Natural killer cell treated with Interleukin-12 subunit alpha and Interleukin-12 subunit beta and Interleukin-15 and Interleukin-18, amount 100 ng/mL, for 72 hours (primary cell): ENCODE measurements at regions not wholly inside any gene's neighbourhood (a gene's known extent, or its start where the extent isn't known, plus 50 kb on each side); places are given as distances from the start of the nearest gene placed in this dataset.
A peak's percentile ranks its signal among the peaks of the same experiment; 100 is the strongest.

Experiments
- ATAC-seq, 2 donors: fragments of 150-1000 bp; cut with Tn5 transposase in 1 of 2; sonication (Bioruptor Pico), chemical (Tn5 transposase) in 1 of 2; 2 replicates each; pipeline ENCODE4 v1.10.0; 2021
- DNase-seq: peaks from one replicate; pipeline ENCODE4 v3.0.0; 2022; ENCODE audit warnings: low spot score
- H3K27ac Mint-ChIP-seq, 2 donors: 1 replicate in 1 of 2; 2 replicates in 1 of 2; pipeline ENCODE4 v1.8.0; 2022; ENCODE audit warnings: mixed read lengths in 2 of 2, mild to moderate bottlenecking in 1 of 2, moderate library complexity in 1 of 2
- H3K27me3 Mint-ChIP-seq, 2 donors: 1 replicate in 1 of 2; 2 replicates in 1 of 2; pipeline ENCODE4 v1.8.0; 2022; ENCODE audit warnings: mixed read lengths in 2 of 2
- H3K36me3 Mint-ChIP-seq: one replicate; pipeline ENCODE4 v1.8.0; 2022; ENCODE audit warnings: mixed read lengths
- H3K4me1 Mint-ChIP-seq, 2 donors: 1 replicate in 1 of 2; 2 replicates in 1 of 2; pipeline ENCODE4 v1.8.0; 2022; ENCODE audit warnings: low read depth in 2 of 2, mixed read lengths in 2 of 2, mild to moderate bottlenecking in 1 of 2
- H3K4me3 Mint-ChIP-seq: one replicate; pipeline ENCODE4 v1.8.0; 2022; ENCODE audit warnings: mixed read lengths
- H3K9me3 Mint-ChIP-seq: 2 replicates; pipeline ENCODE4 v1.8.0; 2022; ENCODE audit warnings: mixed read lengths

DNA sequence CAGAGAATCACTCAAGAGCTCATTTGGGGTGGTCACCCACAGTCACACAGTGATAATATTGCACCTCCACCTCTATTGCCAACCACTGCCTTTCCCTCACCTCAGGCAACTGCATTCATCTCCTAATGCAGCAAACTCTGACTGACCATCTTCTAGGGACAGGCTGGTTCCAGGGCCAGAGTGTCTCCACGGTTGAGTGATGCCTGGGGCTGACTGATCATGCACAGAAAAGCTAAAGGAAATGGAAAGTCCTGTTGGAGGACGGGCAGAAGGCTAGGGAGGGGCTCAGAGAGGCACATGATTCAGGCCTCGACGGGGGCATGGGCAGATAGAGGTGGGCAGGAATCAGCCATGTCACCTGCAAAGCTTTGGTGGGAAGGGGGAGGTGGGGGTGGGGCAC, 127.1 kb upstream of the TNS3 start:
- Mint-ChIP-seq H3K36me3 (no peaks in the 10 kb centered on the region), H3K4me1 (no peaks in the 10 kb centered on the region), H3K27ac (no peak overlapping the region), H3K9me3 (no peaks in the 10 kb centered on the region), H3K4me3 (no peak overlapping the region), H3K27me3 (peaks cover 0 to 6% of the 10 kb centered on the region in 2 donors)
- ATAC-seq = peak; percentile 17 to 24
- no peak for DNase-seq

DNA sequence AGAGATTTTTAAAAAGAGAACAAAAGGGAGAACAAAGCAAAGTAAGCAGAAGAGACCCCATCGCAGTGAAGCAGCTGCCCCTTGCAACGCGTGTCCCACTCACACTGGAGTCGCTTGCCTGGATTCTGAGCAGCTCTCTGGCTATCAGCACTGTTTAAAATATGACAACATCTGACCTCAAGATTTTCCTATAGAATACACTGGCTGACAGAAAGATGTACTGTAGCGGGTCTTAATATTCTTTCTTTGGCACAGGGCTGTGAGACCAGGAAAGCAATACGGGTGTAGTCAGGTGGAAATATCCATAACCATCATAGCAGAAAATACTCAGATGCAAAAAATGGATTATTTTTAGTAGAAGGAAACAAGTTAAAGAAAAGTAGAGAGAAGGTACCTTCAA, 125.7 kb upstream of the TNS3 start:
- Mint-ChIP-seq H3K36me3 (no peaks in the 10 kb centered on the region), H3K9me3 (no peaks in the 10 kb centered on the region), H3K4me3 (no peak overlapping the region), H3K4me1 (no peaks in the 10 kb centered on the region), H3K27ac (no peak overlapping the region), H3K27me3 (peaks cover 2 to 6% of the 10 kb centered on the region in 2 donors)
- ATAC-seq (no peak), DNase-seq (no peak)

DNA sequence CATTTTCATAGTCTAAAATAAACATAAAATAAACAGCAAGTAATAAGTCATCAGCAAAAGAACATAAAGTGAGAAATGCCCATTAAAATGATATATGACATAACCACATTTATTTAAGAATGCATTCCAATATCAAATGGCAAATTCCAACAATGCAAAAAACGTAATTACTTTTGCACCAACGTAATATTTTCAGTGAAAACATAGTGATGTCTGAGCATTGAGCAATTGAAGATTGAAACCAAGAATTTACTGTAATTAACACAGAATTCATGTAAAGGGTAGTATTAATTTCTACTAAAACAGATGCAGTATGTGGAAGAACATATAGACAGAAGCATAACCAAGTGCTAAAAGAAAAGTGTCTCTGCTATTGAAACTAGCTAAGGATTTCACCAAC, 123.0 kb upstream of the TNS3 start:
- Mint-ChIP-seq H3K4me3 (no peak overlapping the region), H3K27ac (no peak overlapping the region), H3K36me3 (no peaks in the 10 kb centered on the region), H3K9me3 (no peaks in the 10 kb centered on the region), H3K4me1 (no peaks in the 10 kb centered on the region), H3K27me3 (peaks cover 2 to 6% of the 10 kb centered on the region in 2 donors)
- no peak for DNase-seq
- ATAC-seq = no peak

DNA sequence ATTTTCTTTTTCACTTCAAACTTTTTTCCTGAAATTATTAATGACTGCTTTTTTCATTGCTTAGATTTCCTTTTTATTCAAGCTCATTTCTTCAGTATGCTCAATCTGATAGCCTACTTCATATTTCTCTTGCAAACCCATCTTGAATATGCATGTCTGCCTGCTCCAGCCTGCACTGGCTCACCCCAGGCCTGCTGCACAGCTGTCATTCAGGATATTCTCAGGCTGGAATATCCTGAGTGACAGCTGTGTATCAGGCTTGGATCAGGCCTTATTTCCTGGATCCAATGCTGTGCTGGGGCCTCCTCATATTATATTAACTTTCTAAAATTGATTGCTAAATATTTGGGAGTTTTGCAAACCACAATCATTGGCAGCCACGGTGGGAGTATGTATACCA, 120.2 kb upstream of the TNS3 start:
- Mint-ChIP-seq H3K9me3 (no peaks in the 10 kb centered on the region), H3K4me3 (no peak overlapping the region), H3K27me3 (peaks cover 2 to 6% of the 10 kb centered on the region in 2 donors), H3K27ac (no peak overlapping the region), H3K36me3 (no peaks in the 10 kb centered on the region), H3K4me1 (no peaks in the 10 kb centered on the region)
- no peak for ATAC-seq
- no peak for DNase-seq

DNA sequence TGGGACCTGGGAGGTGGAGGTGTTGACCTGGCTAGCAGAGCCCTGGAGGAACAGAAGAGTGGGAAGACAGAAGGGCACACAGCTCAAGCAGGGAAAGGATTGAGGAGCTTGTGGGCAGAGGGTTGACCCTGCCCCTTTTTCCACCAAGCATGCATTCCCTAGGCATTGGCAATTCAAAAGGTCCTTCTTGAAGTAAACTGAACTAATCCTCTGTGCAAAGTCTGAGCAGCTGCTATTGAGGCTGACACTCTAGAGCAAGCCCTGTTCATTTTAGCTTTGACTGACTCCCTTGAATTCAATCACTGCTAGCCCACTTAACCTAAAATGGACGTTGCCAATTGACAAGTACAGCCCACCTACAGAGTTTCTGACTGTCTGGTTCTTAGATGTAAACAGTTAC, 116.5 kb upstream of the TNS3 start:
- no peak for DNase-seq
- H3K27ac Mint-ChIP-seq = no peak overlapping the region
- H3K4me3 Mint-ChIP-seq = no peak overlapping the region
- H3K36me3 Mint-ChIP-seq = no peaks in the 10 kb centered on the region
- peaks cover 0 to 1% of the 10 kb centered on the region in 2 donors for H3K27me3 Mint-ChIP-seq
- H3K4me1 Mint-ChIP-seq = no peaks in the 10 kb centered on the region
- no peaks in the 10 kb centered on the region for H3K9me3 Mint-ChIP-seq
- no peak for ATAC-seq

DNA sequence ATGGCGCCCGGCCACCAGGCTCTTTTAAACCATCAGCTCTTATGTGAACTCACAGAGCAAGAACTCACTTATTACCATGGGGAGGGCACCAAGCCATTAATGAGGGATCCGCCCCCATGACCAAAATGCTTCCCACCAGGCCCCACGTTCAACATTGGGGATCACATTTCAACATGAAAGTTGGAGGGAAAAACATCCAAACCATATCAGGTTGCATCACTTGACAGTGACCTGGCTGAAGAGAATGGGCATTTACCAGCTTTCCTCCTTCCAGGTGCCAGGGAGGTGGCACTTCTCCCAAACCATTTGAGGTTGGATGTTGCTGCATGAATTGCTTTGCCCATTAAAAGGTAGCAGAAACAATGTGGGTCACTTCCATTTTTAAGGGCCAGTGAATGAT, 115.6 kb upstream of the TNS3 start:
- DNase-seq = no peak
- Mint-ChIP-seq H3K27ac (no peak overlapping the region), H3K36me3 (no peaks in the 10 kb centered on the region)

DNA sequence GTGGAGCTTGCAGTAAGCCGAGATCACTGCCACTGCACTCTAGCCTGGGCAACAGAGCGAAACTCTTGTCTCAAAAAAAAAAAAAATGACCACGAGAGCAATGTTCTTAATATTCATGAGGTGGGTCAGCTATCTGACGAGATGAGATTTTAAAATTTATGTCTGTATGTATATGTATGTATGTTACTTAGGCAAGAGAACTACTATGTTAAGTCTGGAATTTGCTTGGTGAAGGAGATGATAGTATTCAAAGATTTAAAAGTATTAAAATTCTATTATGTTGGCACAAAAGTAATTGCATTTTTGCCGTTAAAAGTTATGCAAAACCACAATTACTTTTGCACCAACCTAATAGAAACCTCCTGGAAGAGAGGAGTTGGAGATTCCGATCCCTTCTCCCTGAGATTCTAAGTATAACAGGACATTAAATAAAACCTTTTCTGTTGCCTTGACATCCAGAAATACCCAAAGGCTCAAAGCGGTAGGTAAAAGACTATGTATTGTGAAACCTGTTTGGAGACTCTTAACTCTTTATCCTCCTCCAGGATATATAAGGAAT, 114.3 kb upstream of the TNS3 start:
- Mint-ChIP-seq H3K9me3 (no peaks in the 10 kb centered on the region), H3K27me3 (peaks cover 0 to 6% of the 10 kb centered on the region in 2 donors), H3K4me1 (no peaks in the 10 kb centered on the region), H3K36me3 (no peaks in the 10 kb centered on the region), H3K27ac (no peak overlapping the region), H3K4me3 (no peak overlapping the region)
- ATAC-seq (no peak), DNase-seq (no peak)

More for the DNA sequence above, 115.6 kb upstream of the TNS3 start:
- H3K4me1 Mint-ChIP-seq = no peaks in the 10 kb centered on the region
- ATAC-seq = no peak
- no peak overlapping the region for H3K4me3 Mint-ChIP-seq
- no peaks in the 10 kb centered on the region for H3K9me3 Mint-ChIP-seq
- H3K27me3 Mint-ChIP-seq = peaks cover 0 to 6% of the 10 kb centered on the region in 2 donors

DNA sequence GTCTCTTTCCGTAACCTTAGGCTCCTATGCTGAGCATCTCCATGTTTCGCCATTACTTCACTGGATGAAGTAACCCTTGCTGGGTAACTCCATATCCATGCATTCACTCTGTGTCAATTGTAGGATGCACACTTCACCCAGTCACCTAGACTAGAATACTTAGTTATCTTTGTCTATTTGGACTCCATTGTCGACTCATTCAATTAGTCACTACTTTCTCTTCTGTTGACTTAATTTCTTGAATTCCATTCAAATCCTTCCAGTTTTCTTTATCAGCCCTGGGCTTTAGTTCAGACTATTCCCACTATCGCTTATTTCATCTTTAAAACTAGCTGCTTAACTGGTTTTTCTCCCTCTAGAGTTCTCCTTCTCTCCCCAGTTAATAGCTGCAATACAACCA, 111.3 kb upstream of the TNS3 start:
- Mint-ChIP-seq H3K36me3 (no peaks in the 10 kb centered on the region), H3K9me3 (no peaks in the 10 kb centered on the region), H3K4me3 (no peak overlapping the region), H3K4me1 (peaks cover 0 to 4% of the 10 kb centered on the region in 2 donors), H3K27ac (no peak overlapping the region), H3K27me3 (peaks cover 0 to 6% of the 10 kb centered on the region in 2 donors)
- no peak for DNase-seq
- ATAC-seq = no peak

DNA sequence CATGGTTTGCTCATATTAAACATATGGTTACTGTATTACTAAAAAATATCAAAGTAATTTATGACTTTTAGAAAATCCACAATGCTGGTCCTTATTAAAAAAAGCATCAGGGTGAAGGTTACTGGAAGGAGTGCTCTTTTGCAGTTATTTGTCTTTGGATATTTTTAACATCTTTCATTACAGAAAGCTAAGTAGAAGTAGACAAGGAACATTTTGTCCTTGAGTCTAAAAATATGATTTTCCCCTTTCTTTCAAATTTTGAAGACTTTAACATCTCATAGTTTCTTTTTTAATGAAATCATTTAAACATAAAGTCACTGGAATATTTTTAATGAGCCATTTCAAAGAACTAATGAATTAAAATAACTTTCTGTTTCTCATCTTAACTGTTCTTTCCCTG, 110.1 kb upstream of the TNS3 start:
- no peak for ATAC-seq
- H3K9me3 Mint-ChIP-seq = no peaks in the 10 kb centered on the region

DNA sequence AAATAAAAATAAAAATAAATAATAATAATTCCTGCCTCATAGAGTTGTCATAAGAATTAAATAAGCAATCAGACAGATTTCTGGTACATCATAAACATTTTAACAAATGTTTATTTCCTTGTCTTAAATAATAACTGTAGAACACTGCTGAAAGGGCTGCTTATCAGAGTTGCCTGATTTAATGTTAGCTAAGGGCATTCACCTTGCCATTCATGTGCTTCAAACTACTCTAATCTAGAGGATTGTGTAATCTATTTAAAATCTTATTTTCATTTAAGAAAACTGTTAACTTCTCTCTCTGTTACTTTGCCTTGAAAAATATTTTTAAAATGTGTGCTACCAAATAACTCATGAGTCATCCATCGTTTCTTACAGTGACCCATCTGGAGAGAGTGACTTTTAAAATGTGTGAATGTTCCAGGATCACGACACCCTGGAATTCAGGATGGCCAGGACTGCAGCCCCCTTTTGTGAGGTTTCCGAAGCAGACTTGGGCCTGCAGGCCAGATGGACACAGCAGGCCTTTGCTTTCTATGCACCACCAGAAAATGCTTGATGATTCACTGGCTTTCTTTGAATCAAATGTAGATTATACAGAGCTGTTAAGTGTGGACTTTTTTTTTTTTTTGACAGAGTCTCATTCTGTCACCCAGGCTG, 109.1 kb upstream of the TNS3 start:
- no peak for DNase-seq
- H3K36me3 Mint-ChIP-seq = no peaks in the 10 kb centered on the region
- H3K27me3 Mint-ChIP-seq = peaks cover 0 to 6% of the 10 kb centered on the region in 2 donors
- ATAC-seq = no peak
- peaks cover 0 to 4% of the 10 kb centered on the region in 2 donors for H3K4me1 Mint-ChIP-seq
- no peak overlapping the region for H3K4me3 Mint-ChIP-seq
- no peaks in the 10 kb centered on the region for H3K9me3 Mint-ChIP-seq
- H3K27ac Mint-ChIP-seq = no peak overlapping the region

More for the DNA sequence above, 110.1 kb upstream of the TNS3 start:
- Mint-ChIP-seq H3K27me3 (peaks cover 0 to 6% of the 10 kb centered on the region in 2 donors), H3K36me3 (no peaks in the 10 kb centered on the region), H3K4me3 (no peak overlapping the region), H3K27ac (no peak overlapping the region), H3K4me1 (peaks cover 0 to 4% of the 10 kb centered on the region in 2 donors)
- no peak for DNase-seq

DNA sequence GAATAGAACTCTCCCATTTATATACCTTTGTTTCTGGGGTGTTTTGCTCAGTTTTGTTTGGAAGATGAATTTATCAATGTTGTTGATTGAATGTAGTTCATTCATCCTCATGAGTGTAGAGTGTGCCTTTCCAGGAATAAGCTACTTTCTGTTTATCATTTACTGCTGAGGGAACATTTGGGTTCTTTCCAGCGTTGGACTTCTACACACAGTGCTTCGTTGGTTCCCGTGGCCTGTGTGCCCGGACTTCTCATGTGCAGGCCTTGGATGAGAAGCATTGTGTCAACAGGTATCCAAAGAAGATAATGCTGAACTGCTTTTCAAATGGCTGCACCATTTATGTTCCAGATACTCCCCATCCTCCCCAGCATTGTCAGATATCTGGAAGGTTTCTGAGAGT, 107.6 kb upstream of the TNS3 start:
- peaks cover 0 to 6% of the 10 kb centered on the region in 2 donors for H3K27me3 Mint-ChIP-seq
- no peak overlapping the region for H3K4me3 Mint-ChIP-seq
- ATAC-seq = no peak
- no peak for DNase-seq
- no peak overlapping the region for H3K27ac Mint-ChIP-seq
- H3K9me3 Mint-ChIP-seq = no peaks in the 10 kb centered on the region
- peaks cover 0 to 4% of the 10 kb centered on the region in 2 donors for H3K4me1 Mint-ChIP-seq
- no peaks in the 10 kb centered on the region for H3K36me3 Mint-ChIP-seq

DNA sequence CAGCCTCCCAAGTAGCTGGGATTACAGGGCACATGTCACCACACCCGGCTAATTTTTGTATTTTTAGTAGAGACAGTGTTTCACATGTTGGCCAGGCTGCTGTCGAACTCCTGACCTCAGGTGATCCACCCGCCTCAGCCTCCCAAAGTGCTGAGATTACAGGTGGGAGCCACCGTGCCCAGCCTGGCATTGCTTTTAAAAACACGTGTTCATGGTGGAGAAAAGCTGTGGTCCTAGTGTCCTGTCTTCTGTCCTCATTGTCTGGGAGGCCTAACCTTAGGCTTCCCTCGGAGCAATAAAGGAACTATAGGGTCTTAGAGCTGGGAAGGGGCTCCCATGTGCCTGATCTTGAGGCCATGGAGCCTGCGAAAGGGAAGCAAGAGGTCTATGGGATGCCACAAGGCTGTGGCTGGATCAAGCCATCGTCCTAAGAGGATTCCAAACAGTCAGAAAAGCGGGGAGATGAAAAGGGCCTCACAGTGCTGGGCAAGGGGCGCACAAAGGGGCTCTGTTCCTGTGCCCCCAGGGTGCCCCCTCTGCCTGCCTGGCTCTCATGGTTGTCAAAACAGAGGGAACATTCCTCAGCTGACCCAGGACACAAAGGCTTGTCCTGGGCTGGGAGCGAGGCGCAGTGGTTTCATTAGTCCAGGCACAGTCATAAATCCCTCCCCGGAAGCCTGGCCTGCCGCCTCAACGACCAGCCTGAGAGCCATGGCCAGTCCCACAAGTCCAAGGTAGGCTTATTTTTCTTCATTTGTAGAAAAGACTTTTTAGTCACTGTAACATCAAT, 106.6 kb upstream of the TNS3 start:
- Mint-ChIP-seq H3K4me1 (peaks cover 0 to 4% of the 10 kb centered on the region in 2 donors), H3K36me3 (no peaks in the 10 kb centered on the region), H3K4me3 (no peak overlapping the region), H3K27ac (no peak overlapping the region), H3K27me3 (peaks cover 0 to 6% of the 10 kb centered on the region in 2 donors), H3K9me3 (no peaks in the 10 kb centered on the region)
- no peak for ATAC-seq
- no peak for DNase-seq

DNA sequence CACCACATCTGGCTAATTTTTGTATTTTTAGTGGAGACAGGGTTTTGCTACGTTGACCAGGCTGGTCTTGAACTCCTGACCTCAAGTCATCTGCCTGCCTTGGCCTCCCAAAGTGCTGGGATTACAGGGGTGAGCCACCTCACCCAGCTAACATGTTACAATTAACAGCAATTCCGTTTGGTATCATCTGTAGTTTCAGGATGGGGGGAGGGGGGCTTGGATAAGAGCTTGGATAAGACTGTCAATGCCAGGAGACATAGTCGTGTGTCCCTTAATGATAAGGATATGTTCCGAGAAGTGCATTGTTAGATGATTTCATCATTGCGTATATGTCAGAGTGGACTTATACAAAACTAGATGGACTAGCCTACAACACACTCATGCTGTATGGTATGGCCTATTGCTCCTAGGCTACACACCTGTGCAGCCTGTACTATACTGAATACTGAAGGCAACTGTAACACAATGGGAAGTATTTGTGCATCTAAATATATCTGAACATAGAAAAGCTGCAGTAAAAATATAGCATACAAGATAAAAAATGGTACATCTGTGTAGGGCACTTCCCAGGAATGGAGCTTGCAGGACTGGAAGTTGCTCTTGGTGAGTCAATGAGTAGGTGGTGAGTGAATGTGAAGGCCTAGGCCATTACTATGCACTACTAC, 103.9 kb upstream of the TNS3 start:
- no peak overlapping the region for H3K4me3 Mint-ChIP-seq
- peaks cover 0 to 5% of the 10 kb centered on the region in 2 donors for H3K4me1 Mint-ChIP-seq
- DNase-seq (no peak), ATAC-seq (peak in 1 of 2 donors; percentile 32)
- H3K27ac Mint-ChIP-seq = no peak overlapping the region
- H3K27me3 Mint-ChIP-seq = no peaks in the 10 kb centered on the region
- no peaks in the 10 kb centered on the region for H3K9me3 Mint-ChIP-seq
- H3K36me3 Mint-ChIP-seq = no peaks in the 10 kb centered on the region

DNA sequence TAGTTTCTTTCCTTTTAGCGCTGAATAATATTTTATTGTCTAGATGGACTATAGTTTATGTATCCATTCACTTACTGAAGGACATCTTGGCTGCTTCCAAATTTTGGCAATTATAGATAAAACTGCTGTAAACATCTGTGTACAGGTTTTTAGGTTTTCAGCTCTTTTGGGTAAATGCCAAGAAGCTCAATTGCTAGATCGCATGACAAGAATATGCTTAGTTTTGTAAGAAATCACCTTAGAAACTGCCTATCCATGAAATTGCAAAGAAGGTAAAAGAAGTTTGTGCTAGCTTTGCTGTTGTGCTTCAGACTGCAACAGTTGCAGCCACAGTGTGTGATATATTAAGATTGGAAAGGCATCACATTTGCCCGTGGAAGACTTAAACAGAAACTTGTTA, 103.2 kb upstream of the TNS3 start:
- H3K4me1 Mint-ChIP-seq = peaks cover 0 to 7% of the 10 kb centered on the region in 2 donors
- DNase-seq (no peak), ATAC-seq (no peak)
- H3K36me3 Mint-ChIP-seq = no peaks in the 10 kb centered on the region
- H3K27me3 Mint-ChIP-seq = no peaks in the 10 kb centered on the region
- no peak overlapping the region for H3K27ac Mint-ChIP-seq
- H3K9me3 Mint-ChIP-seq = no peaks in the 10 kb centered on the region
- H3K4me3 Mint-ChIP-seq = no peak overlapping the region
